ENCODE measurements at regions not wholly inside any gene's neighbourhood (a gene's known extent, or its start where the extent isn't known, plus 50 kb on each side); places are given as distances from the start of the nearest gene placed in this dataset.

DNA sequence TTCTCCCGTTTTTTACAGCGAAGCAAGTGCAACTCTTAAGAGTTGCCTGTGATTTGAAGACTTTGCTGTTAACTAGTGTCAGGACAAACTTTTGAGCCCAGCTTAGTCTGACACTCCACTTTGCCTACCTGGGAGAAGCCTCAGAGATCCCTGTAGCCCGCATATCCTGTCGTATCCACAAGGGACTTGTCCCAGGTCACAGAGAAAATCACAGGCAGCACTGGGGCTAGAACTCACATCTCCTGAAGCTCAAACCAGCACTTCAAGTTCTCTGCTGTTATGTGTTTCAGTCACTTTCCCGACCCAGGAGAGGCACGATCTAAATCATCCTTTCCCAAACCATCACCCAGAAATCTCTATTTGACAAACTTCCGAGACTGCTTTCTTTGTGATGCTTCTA, 584.5 kb downstream of the ACTL7B start:
- Histone ChIP-seq H3K4me2 (ENCODE audit: control insufficient read depth, extremely low read depth, insufficient read depth, low read depth, low read length) (peak overlapping the region; percentile 87), H3K9ac (ENCODE audit: control insufficient read depth, extremely low read depth, insufficient read depth, low read length) (peak overlapping the region; percentile 9), H3K27me3 (ENCODE audit: control insufficient read depth, extremely low read depth, insufficient read depth, low read length) (no peaks in the 10 kb centered on the region), H3K9me1 (ENCODE audit: control insufficient read depth, extremely low read depth, insufficient read depth, low read length) (no peaks in the 10 kb centered on the region), H2AFZ (ENCODE audit: control insufficient read depth, low read length) (peak overlapping the region; percentile 8), H3K4me3 (ENCODE audit: control insufficient read depth in 2 of 3, extremely low read depth in 1 of 3, insufficient read depth in 2 of 3, low read depth in 1 of 3, low read length in 3 of 3) (peak overlapping the region in 1 of 3 experiments; percentile 59), H3K79me2 (ENCODE audit: control insufficient read depth, insufficient read depth, low read length) (no peaks in the 10 kb centered on the region), H3K9me3 (ENCODE audit: control insufficient read depth, low read depth, low read length) (no peaks in the 10 kb centered on the region), H3K27ac (ENCODE audit: control insufficient read depth, insufficient read depth, low read length) (peak overlapping the region; percentile 75), H4K20me1 (ENCODE audit: control insufficient read depth, extremely low read depth, insufficient read depth, low read length) (no peaks in the 10 kb centered on the region), H3K4me1 (ENCODE audit: control insufficient read depth, extremely low read depth, insufficient read depth, low read length) (peaks cover 36% of the 10 kb centered on the region), H3K36me3 (ENCODE audit: control insufficient read depth in 2 of 2, extremely low read depth in 1 of 2, insufficient read depth in 2 of 2, low read length in 2 of 2) (no peaks in the 10 kb centered on the region)
- dilution Hi-C loops (cut with MboI; ENCODE audit: extremely low pct_ligation_motif_present, low sequenced_read_pairs), result no loop called here
- FAIRE-seq (no peak), DNase-seq (ENCODE audit: low read depth, low spot score) (no peak)
- TF ChIP-seq EZH2 (IDR thresholded peaks at IDR 0.05; ENCODE audit: low read length), result no peak
- no peak for TF ChIP-seq CTCF (optimal IDR thresholded peaks at IDR 0.05 in 1 of 3, IDR thresholded peaks at IDR 0.05 in 1 of 3, conservative IDR thresholded peaks at IDR 0.05 in 1 of 3; ENCODE audit: extremely low read depth in 1 of 3, insufficient read depth in 2 of 3, low read length in 3 of 3)

GRCh38 chr9:108270561-108270960, 585.2 kb downstream of the ACTL7B start:
- H3K4me3 ChIP-seq (ENCODE audit: control insufficient read depth in 2 of 3, extremely low read depth in 1 of 3, insufficient read depth in 2 of 3, low read depth in 1 of 3, low read length in 3 of 3), result no peak overlapping the region
- H4K20me1 ChIP-seq (ENCODE audit: control insufficient read depth, extremely low read depth, insufficient read depth, low read length), result no peaks in the 10 kb centered on the region
- H3K4me1 ChIP-seq (ENCODE audit: control insufficient read depth, extremely low read depth, insufficient read depth, low read length), result peaks cover 36% of the 10 kb centered on the region
- peak overlapping the region; percentile 33 for H3K4me2 ChIP-seq (ENCODE audit: control insufficient read depth, extremely low read depth, insufficient read depth, low read depth, low read length)
- no peaks in the 10 kb centered on the region for H3K27me3 ChIP-seq (ENCODE audit: control insufficient read depth, extremely low read depth, insufficient read depth, low read length)
- no peak overlapping the region for H2AFZ ChIP-seq (ENCODE audit: control insufficient read depth, low read length)
- no peaks in the 10 kb centered on the region for H3K9me3 ChIP-seq (ENCODE audit: control insufficient read depth, low read depth, low read length)
- no peaks in the 10 kb centered on the region for H3K36me3 ChIP-seq (ENCODE audit: control insufficient read depth in 2 of 2, extremely low read depth in 1 of 2, insufficient read depth in 2 of 2, low read length in 2 of 2)
- no peak for DNase-seq (ENCODE audit: low read depth, low spot score)
- dilution Hi-C loops (cut with MboI; ENCODE audit: extremely low pct_ligation_motif_present, low sequenced_read_pairs), result no loop called here
- no peak for FAIRE-seq
- TF ChIP-seq CTCF (optimal IDR thresholded peaks at IDR 0.05 in 1 of 3, IDR thresholded peaks at IDR 0.05 in 1 of 3, conservative IDR thresholded peaks at IDR 0.05 in 1 of 3; ENCODE audit: extremely low read depth in 1 of 3, insufficient read depth in 2 of 3, low read length in 3 of 3) (no peak), EZH2 (IDR thresholded peaks at IDR 0.05; ENCODE audit: low read length) (no peak)
- no peaks in the 10 kb centered on the region for H3K79me2 ChIP-seq (ENCODE audit: control insufficient read depth, insufficient read depth, low read length)
- peak overlapping the region; percentile 56 for H3K27ac ChIP-seq (ENCODE audit: control insufficient read depth, insufficient read depth, low read length)
- no peak overlapping the region for H3K9ac ChIP-seq (ENCODE audit: control insufficient read depth, extremely low read depth, insufficient read depth, low read length)
- H3K9me1 ChIP-seq (ENCODE audit: control insufficient read depth, extremely low read depth, insufficient read depth, low read length), result no peaks in the 10 kb centered on the region

Data from keratinocyte (primary cell).